Subcutaneous abdominal adipose tissue (tissue), 5 donors: ENCODE measurements at regions not wholly inside any gene's neighbourhood (a gene's known extent, or its start where the extent isn't known, plus 50 kb on each side); places are given as distances from the start of the nearest gene placed in this dataset.

ENCODE experiments used
- H3K27ac ChIP-seq: one replicate; pipeline ENCODE4 v1.7.0; 2013; ENCODE audit warnings: low read depth, mild to moderate bottlenecking, inconsistent platforms, low read length, moderate library complexity
- H3K27me3 ChIP-seq, 5 donors: one replicate each; pipeline ENCODE4 v1.7.0; 2013; ENCODE audit warnings: low read length in 5 of 5, inconsistent platforms in 1 of 5; ENCODE audit not compliant: control insufficient read depth in 5 of 5, insufficient read depth in 4 of 5
- H3K36me3 ChIP-seq, 5 donors: one replicate each; pipeline ENCODE4 v1.7.0; 2013; ENCODE audit warnings: low read length in 5 of 5; ENCODE audit not compliant: control insufficient read depth in 5 of 5, insufficient read depth in 5 of 5
- H3K4me1 ChIP-seq, 5 donors: one replicate each; pipeline ENCODE4 v1.7.0; 2013; ENCODE audit warnings: low read length in 5 of 5, mild to moderate bottlenecking in 3 of 5, moderate library complexity in 1 of 5; ENCODE audit not compliant: control insufficient read depth in 5 of 5, insufficient read depth in 5 of 5
- H3K4me3 ChIP-seq, 5 donors: one replicate each; pipeline ENCODE4 v1.7.0; 2013; ENCODE audit warnings: low read length in 5 of 5, low read depth in 1 of 5
- H3K9ac ChIP-seq, 5 donors: one replicate each; pipeline ENCODE4 v1.7.0; 2013; ENCODE audit warnings: low read length in 5 of 5, mild to moderate bottlenecking in 4 of 5, moderate library complexity in 3 of 5
- H3K9me3 ChIP-seq, 5 donors: one replicate each; pipeline ENCODE4 v1.7.0; 2013; ENCODE audit warnings: low read length in 5 of 5; ENCODE audit not compliant: control insufficient read depth in 5 of 5
- donor health status: healthy.
- donor health status: healthy.
- donor health status: healthy.
- donor health status: healthy.
- donor health status: healthy.

DNA sequence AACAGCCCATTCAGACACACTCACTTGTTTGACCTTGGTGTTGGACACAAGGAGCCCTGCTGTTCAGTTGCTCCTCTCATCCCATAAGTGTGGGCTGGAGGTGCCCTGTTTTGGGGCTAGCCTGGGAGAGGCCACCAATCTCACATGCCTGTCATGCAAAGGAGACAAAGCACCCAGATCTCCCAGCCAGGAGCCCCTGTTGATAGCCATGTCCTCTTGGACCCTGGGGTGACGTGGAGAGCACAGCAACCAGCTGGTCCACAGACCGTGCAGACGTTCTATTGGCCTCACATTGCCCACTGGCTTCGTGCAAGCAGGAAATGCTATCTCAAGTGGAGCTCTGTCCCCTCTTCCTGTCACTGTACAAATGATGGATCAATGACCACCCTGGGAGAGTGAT is 240.8 kb downstream of the RPS24 start:
- H3K4me1 ChIP-seq, result no peaks in the 10 kb centered on the region
- no peak overlapping the region for H3K4me3 ChIP-seq
- H3K27ac ChIP-seq, result no peak overlapping the region
- no peak overlapping the region for H3K9ac ChIP-seq
- H3K36me3 ChIP-seq, result no peaks in the 10 kb centered on the region
- peaks cover 0 to 2% (median 0%) of the 10 kb centered on the region in 5 donors for H3K27me3 ChIP-seq
- H3K9me3 ChIP-seq, result peaks cover 0 to 5% (median 5%) of the 10 kb centered on the region in 5 donors

GRCh38 chr10:78276139-78276538 is 242.5 kb downstream of the RPS24 start:
- Histone ChIP-seq H3K4me3 (no peak overlapping the region), H3K27me3 (peaks cover 0 to 2% (median 0%) of the 10 kb centered on the region in 5 donors), H3K36me3 (no peaks in the 10 kb centered on the region), H3K9me3 (peaks cover 0 to 5% (median 5%) of the 10 kb centered on the region in 5 donors), H3K9ac (no peak overlapping the region), H3K27ac (no peak overlapping the region), H3K4me1 (no peaks in the 10 kb centered on the region)

DNA sequence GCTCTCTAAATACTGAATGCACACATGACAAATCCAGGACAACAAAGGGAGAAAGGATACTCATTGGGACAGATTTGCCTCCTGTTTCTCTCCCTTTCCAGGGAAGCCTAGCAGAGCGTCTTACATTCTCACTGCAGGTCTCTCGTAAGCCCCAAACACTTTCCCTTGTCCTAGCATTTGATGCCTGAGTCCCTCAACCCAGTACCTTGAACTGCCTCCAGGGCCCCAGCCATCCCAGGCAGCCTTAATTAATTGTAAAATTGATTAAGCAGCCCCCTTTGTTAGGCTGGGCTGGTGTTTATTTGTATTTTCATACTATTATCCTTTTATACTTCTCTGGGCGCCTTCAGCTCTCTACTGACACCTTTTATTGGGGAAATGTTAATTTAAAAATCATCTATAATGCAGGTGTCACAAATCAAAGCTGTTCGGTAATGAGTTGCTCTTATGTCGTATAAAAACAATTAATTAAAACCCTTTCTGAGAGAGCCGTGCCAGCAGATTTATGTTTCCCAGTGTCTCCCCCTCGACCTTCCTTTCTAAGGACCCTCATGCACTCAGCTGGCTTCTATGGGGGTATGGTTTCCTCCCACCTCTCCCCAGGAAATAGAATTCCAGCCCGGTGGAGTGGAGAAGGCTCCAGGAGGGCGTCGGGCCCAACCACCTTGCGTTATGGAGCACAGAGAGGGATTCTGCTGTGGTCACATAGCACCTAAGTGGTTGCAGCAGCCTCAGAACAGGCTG is 243.8 kb downstream of the RPS24 start:
- Histone ChIP-seq H3K27me3 (peaks cover 0 to 2% (median 0%) of the 10 kb centered on the region in 5 donors), H3K4me3 (no peak overlapping the region), H3K9ac (no peak overlapping the region), H3K36me3 (no peaks in the 10 kb centered on the region), H3K27ac (no peak overlapping the region), H3K4me1 (no peaks in the 10 kb centered on the region), H3K9me3 (peaks cover 0 to 2% (median under 1%) of the 10 kb centered on the region in 5 donors)

- Histone ChIP-seq H3K4me3 (no peak overlapping the region), H3K27ac (no peak overlapping the region), H3K9ac (no peak overlapping the region), H3K27me3 (peaks cover 0 to 2% (median 0%) of the 10 kb centered on the region in 5 donors), H3K36me3 (no peaks in the 10 kb centered on the region), H3K4me1 (no peaks in the 10 kb centered on the region), H3K9me3 (no peaks in the 10 kb centered on the region)
Observed at GRCh38 chr10:78278058-78278404, 244.4 kb downstream of the RPS24 start.

GRCh38 chr10:78279756-78280155 is 246.1 kb downstream of the RPS24 start:
- no peaks in the 10 kb centered on the region for H3K9me3 ChIP-seq
- H3K27ac ChIP-seq, result no peak overlapping the region
- no peak overlapping the region for H3K9ac ChIP-seq

DNA sequence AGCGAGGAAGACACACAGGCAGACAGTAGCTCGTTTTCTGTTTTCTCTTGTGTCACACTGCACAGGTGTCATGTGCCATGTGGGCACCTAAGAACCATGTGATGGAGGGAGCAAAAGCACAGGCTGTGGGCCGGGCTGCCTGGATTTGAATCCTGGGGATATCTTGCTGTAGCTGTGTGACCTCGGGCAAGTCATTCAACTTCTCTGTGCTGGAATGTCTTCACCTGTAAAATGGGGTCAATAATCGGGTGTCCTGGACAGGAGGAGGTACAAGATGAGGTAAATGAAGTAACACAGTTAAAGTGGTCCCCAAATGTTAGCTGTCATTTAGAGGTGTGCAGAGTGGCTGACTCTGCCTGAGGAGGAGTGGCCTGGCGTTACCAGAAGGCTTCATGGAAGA is 246.9 kb downstream of the RPS24 start:
- Histone ChIP-seq H3K27me3 (no peaks in the 10 kb centered on the region), H3K4me3 (no peak overlapping the region), H3K36me3 (no peaks in the 10 kb centered on the region), H3K9ac (no peak overlapping the region), H3K9me3 (no peaks in the 10 kb centered on the region), H3K4me1 (no peaks in the 10 kb centered on the region), H3K27ac (no peak overlapping the region)

More at GRCh38 chr10:78279756-78280155, 246.1 kb downstream of the RPS24 start:
- H3K36me3 ChIP-seq, result no peaks in the 10 kb centered on the region
- H3K4me3 ChIP-seq, result no peak overlapping the region
- no peaks in the 10 kb centered on the region for H3K27me3 ChIP-seq
- no peaks in the 10 kb centered on the region for H3K4me1 ChIP-seq

- Histone ChIP-seq H3K27me3 (no peaks in the 10 kb centered on the region), H3K9me3 (no peaks in the 10 kb centered on the region), H3K4me1 (no peaks in the 10 kb centered on the region), H3K36me3 (no peaks in the 10 kb centered on the region), H3K27ac (no peak overlapping the region), H3K4me3 (no peak overlapping the region), H3K9ac (no peak overlapping the region)
Observed at GRCh38 chr10:78281627-78282026, 248.0 kb downstream of the RPS24 start.

- Histone ChIP-seq H3K4me3 (no peak overlapping the region), H3K9ac (no peak overlapping the region), H3K4me1 (no peaks in the 10 kb centered on the region), H3K36me3 (no peaks in the 10 kb centered on the region), H3K27me3 (no peaks in the 10 kb centered on the region), H3K9me3 (no peaks in the 10 kb centered on the region), H3K27ac (no peak overlapping the region)
Observed at GRCh38 chr10:78283069-78283682, 249.5 kb downstream of the RPS24 start.

- Histone ChIP-seq H3K27ac (no peak overlapping the region), H3K4me1 (no peaks in the 10 kb centered on the region), H3K9ac (no peak overlapping the region), H3K27me3 (no peaks in the 10 kb centered on the region), H3K4me3 (no peak overlapping the region), H3K9me3 (no peaks in the 10 kb centered on the region), H3K36me3 (no peaks in the 10 kb centered on the region)
Observed at GRCh38 chr10:78284381-78284780, 250.7 kb downstream of the RPS24 start.

DNA sequence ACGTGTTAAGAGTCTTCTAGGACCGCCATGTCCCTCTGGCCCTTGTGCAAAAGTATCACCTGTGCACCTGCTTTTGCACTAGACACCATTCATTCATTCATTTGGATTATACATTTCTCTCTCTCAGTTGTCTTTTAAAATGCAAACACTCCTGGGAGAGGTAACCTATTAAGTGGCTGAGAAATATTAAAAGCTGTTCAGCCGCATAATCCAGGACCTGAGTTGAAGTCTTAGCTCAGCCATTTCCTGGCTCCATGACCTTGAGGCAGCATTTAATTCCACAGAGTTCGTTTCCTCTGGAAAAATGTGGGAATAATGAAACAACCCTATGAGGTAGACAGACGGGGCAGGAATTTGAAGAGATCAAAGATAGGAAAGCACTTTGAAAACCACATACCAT is 251.6 kb downstream of the RPS24 start:
- H3K4me1 ChIP-seq, result no peaks in the 10 kb centered on the region
- H3K4me3 ChIP-seq, result no peak overlapping the region
- no peak overlapping the region for H3K9ac ChIP-seq

More for the DNA sequence above, 251.6 kb downstream of the RPS24 start:
- Histone ChIP-seq H3K27ac (no peak overlapping the region), H3K36me3 (no peaks in the 10 kb centered on the region), H3K27me3 (no peaks in the 10 kb centered on the region), H3K9me3 (no peaks in the 10 kb centered on the region)
